ENCODE measurements at regions not wholly inside any gene's neighbourhood (a gene's known extent, or its start where the extent isn't known, plus 50 kb on each side); places are given as distances from the start of the nearest gene placed in this dataset.
"Not testable (repeated sequence)": the region's sequence is repeated elsewhere in the genome, so short reads cannot be mapped to it uniquely, and the experiment has no call there.

DNA sequence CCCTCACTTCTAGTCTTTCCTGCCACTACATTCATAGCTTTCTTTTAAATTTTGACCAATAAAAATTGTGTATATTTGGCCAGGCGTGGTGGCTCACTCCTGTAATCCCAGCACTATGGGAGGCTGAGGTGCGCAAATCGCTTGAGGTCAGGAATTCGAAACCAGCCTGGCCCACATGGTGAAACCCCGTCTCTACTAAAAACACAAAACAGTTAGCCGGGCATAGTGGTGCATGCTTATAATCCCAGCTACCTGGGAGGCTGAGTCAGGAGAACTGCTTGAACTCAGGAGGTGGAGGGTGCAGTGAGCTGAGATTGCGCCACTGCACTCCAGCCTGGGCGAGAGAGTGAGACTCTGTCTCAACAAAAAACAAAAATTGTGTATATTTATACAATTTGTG, 97.8 kb upstream of the SPATA31D4 start:
- not testable (repeated sequence) for TF ChIP-seq ZNF692 (tag by site-specific recombination; IDR thresholded peaks at IDR 0.05); CTCF (tag by site-specific recombination; IDR thresholded peaks at IDR 0.05); REST (tag by site-specific recombination; IDR thresholded peaks at IDR 0.05); ZNF777 (tag by site-specific recombination; IDR thresholded peaks at IDR 0.05; ENCODE audit: borderline replicate concordance); ZNF510 (tag by site-specific recombination; IDR thresholded peaks at IDR 0.05; ENCODE audit: insufficient replicate concordance); TRIM28 (IDR thresholded peaks at IDR 0.05; ENCODE audit: borderline replicate concordance, low read length)
- TF ChIP-seq, protein P1, sequence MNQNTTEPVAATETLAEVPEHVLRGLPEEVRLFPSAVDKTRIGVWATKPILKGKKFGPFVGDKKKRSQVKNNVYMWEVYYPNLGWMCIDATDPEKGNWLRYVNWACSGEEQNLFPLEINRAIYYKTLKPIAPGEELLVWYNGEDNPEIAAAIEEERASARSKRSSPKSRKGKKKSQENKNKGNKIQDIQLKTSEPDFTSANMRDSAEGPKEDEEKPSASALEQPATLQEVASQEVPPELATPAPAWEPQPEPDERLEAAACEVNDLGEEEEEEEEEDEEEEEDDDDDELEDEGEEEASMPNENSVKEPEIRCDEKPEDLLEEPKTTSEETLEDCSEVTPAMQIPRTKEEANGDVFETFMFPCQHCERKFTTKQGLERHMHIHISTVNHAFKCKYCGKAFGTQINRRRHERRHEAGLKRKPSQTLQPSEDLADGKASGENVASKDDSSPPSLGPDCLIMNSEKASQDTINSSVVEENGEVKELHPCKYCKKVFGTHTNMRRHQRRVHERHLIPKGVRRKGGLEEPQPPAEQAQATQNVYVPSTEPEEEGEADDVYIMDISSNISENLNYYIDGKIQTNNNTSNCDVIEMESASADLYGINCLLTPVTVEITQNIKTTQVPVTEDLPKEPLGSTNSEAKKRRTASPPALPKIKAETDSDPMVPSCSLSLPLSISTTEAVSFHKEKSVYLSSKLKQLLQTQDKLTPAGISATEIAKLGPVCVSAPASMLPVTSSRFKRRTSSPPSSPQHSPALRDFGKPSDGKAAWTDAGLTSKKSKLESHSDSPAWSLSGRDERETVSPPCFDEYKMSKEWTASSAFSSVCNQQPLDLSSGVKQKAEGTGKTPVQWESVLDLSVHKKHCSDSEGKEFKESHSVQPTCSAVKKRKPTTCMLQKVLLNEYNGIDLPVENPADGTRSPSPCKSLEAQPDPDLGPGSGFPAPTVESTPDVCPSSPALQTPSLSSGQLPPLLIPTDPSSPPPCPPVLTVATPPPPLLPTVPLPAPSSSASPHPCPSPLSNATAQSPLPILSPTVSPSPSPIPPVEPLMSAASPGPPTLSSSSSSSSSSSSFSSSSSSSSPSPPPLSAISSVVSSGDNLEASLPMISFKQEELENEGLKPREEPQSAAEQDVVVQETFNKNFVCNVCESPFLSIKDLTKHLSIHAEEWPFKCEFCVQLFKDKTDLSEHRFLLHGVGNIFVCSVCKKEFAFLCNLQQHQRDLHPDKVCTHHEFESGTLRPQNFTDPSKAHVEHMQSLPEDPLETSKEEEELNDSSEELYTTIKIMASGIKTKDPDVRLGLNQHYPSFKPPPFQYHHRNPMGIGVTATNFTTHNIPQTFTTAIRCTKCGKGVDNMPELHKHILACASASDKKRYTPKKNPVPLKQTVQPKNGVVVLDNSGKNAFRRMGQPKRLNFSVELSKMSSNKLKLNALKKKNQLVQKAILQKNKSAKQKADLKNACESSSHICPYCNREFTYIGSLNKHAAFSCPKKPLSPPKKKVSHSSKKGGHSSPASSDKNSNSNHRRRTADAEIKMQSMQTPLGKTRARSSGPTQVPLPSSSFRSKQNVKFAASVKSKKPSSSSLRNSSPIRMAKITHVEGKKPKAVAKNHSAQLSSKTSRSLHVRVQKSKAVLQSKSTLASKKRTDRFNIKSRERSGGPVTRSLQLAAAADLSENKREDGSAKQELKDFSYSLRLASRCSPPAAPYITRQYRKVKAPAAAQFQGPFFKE (tag by site-specific recombination; IDR thresholded peaks at IDR 0.05; ENCODE audit: borderline replicate concordance), result not testable (repeated sequence)

All from HEK293 (cell line).